GM12878 (cell line): ENCODE measurements at regions not wholly inside any gene's neighbourhood (a gene's known extent, or its start where the extent isn't known, plus 50 kb on each side); places are given as distances from the start of the nearest gene placed in this dataset.

Experiments used
- BACH1 ChIP-seq: fragments of 450-650 bp; IDR thresholded peaks from 2 replicates; pipeline ENCODE4 v1.6.1; 2017; ENCODE audit warnings: mild to moderate bottlenecking, borderline replicate concordance
- EGR1 ChIP-seq, 2 experiments: IDR thresholded peaks; 1 replicate in 1 of 2; 2 replicates in 1 of 2; pipeline ENCODE4 v1.6.1; 2011 to 2012; ENCODE audit warnings: low read depth in 2 of 2, low read length in 2 of 2, borderline replicate concordance in 1 of 2, mild to moderate bottlenecking in 1 of 2, moderate library complexity in 1 of 2
- EZH2 ChIP-seq: IDR thresholded peaks from 2 replicates; pipeline ENCODE4 v1.6.1; 2012; ENCODE audit warnings: low read depth, mild to moderate bottlenecking, control low read depth, inconsistent platforms, low read length, borderline replicate concordance; ENCODE audit not compliant: control insufficient read depth
- FOS ChIP-seq: IDR thresholded peaks from 3 replicates; pipeline ENCODE4 v1.6.1; 2011; ENCODE audit warnings: borderline replicate concordance; ENCODE audit not compliant: insufficient read length; ENCODE audit errors: extremely low read depth
- FOXM1 ChIP-seq: IDR thresholded peaks from 2 replicates; pipeline ENCODE4 v1.6.1; 2012; ENCODE audit warnings: low read depth, mild to moderate bottlenecking, inconsistent platforms, low read length, moderate library complexity
- GABPA ChIP-seq: IDR thresholded peaks from 2 replicates; pipeline ENCODE4 v1.6.1; 2014; ENCODE audit warnings: antibody characterized with exemption, low read depth, mild to moderate bottlenecking, inconsistent platforms
- IKZF1 ChIP-seq: fragments of 450-650 bp; conservative IDR thresholded peaks from 2 replicates; pipeline ENCODE4 v1.6.1; 2017; ENCODE audit warnings: antibody characterized with exemption, mild to moderate bottlenecking
- KLF5 ChIP-seq: fragments of 450-650 bp; IDR thresholded peaks from 2 replicates; pipeline ENCODE4 v1.6.1; 2014; ENCODE audit warnings: mild to moderate bottlenecking; ENCODE audit not compliant: partially characterized antibody
- MTA2 ChIP-seq: fragments of 450-650 bp; IDR thresholded peaks from 2 replicates; pipeline ENCODE4 v1.6.1; 2016; ENCODE audit warnings: low read depth, mild to moderate bottlenecking, moderate library complexity
- PAX8 ChIP-seq: fragments of 450-650 bp; IDR thresholded peaks from 2 replicates; pipeline ENCODE4 v1.6.1; 2017; ENCODE audit warnings: mild to moderate bottlenecking, moderate library complexity
- POLR2AphosphoS5 ChIP-seq: IDR thresholded peaks from 2 replicates; pipeline ENCODE4 v1.6.1; 2011; ENCODE audit warnings: mild to moderate bottlenecking, low read length, inconsistent platforms
- RFX5 ChIP-seq: IDR thresholded peaks from 2 replicates; pipeline ENCODE4 v1.6.1; 2011; ENCODE audit warnings: low read depth, low read length, improper control_type of control experiment
- SKIL ChIP-seq: fragments of 450-650 bp; IDR thresholded peaks from 2 replicates; pipeline ENCODE4 v1.6.1; 2017; ENCODE audit warnings: mild to moderate bottlenecking, low read depth, inconsistent platforms; ENCODE audit not compliant: poor library complexity, severe bottlenecking
- STAT1 ChIP-seq: fragments of 450-650 bp; conservative IDR thresholded peaks from 2 replicates; pipeline ENCODE4 v1.6.1; 2014; ENCODE audit warnings: antibody characterized with exemption, mild to moderate bottlenecking
- SUZ12 ChIP-seq: fragments of 200-600 bp; sonication (generic); IDR thresholded peaks from one replicate; pipeline ENCODE4 v1.6.1; 2018; ENCODE audit warnings: antibody characterized with exemption, mild to moderate bottlenecking; ENCODE audit not compliant: unreplicated experiment
- TAF1 ChIP-seq: IDR thresholded peaks from 2 replicates; pipeline ENCODE4 v1.6.1; 2011; ENCODE audit warnings: mild to moderate bottlenecking, low read depth, low read length, borderline replicate concordance
- ZBTB4 ChIP-seq: fragments of 450-650 bp; formaldehyde crosslinking; IDR thresholded peaks from 2 replicates; pipeline ENCODE4 v1.4.0; 2022; ENCODE audit warnings: mild to moderate bottlenecking, moderate library complexity
- ZNF24 ChIP-seq: fragments of 450-650 bp; IDR thresholded peaks from 2 replicates; pipeline ENCODE4 v1.6.1; 2017; ENCODE audit warnings: antibody characterized with exemption, mild to moderate bottlenecking
- ZNF274 ChIP-seq: IDR thresholded peaks from one replicate; pipeline ENCODE4 v1.8.0; 2011; ENCODE audit not compliant: insufficient read length, insufficient read depth
- TF ChIP-seq, protein P1 (sequence below): IDR thresholded peaks from 2 replicates; pipeline ENCODE4 v1.6.1; 2011; ENCODE audit warnings: borderline replicate concordance, low read depth, mild to moderate bottlenecking, moderate library complexity, mixed read lengths, low read length; ENCODE audit not compliant: insufficient read depth; ENCODE audit errors: extremely low read length
- TF ChIP-seq, protein P2 (sequence below): fragments of 150-350 bp; IDR thresholded peaks from 2 replicates; pipeline ENCODE4 v1.6.1; 2014; ENCODE audit warnings: mild to moderate bottlenecking, low read depth, low read length

DNA sequence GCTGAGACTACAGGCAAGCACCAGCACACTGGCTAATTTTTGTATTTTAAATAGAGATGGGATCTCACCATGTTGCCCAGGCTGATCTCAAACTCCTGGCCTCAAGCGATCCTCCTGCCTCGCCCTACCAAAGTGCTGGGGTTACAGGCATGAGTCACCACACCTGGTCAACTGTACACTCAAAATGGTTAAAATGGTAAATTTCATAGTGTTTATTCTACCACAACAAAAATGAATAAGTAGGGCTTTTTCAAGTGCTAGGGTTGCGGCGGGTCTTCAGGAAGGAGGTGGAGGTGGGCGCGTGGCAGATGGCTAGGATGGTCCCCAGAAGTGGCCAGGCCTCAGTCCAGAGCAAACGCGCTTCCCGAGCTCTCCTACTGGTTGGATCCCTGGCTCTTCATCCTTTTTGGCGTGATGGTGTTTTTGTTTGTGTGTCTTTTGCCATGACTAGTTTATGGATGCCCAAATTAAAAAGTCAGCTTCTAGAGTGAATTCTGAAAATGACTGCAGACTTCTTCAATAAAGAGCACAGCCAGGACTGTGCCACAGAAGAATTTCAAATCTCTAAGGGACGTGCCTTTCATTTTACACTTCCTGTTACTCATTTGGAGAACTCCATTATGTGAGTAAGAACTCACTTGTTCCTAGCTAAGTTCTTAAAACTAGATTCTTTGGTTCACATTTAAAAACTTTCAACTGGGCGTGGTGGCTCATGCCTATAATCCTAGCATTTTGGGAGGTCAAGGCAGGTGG, 73.9 kb downstream of the TMEM130 start (continued):
- 0 out of 2 replicates have a peak, but pooled peaks have one; percentile 18 for TF ChIP-seq BACH1
- TF ChIP-seq POLR2AphosphoS5: no peak
- TF ChIP-seq STAT1: no peak
- no peak; the same call in 1 of the 2 replicates for TF ChIP-seq TAF1
- peak; percentile 35; the same call in 1 of the 2 replicates for TF ChIP-seq GABPA
- peak; percentile 60; the same call in 1 of the 2 replicates for TF ChIP-seq MTA2
- TF ChIP-seq EGR1 (IDR thresholded peaks at IDR 0.05; ENCODE audit: borderline replicate concordance in 1 of 2, low read depth in 2 of 2, low read length in 2 of 2): no peak
- no peak for TF ChIP-seq PAX8
- TF ChIP-seq, protein P1, sequence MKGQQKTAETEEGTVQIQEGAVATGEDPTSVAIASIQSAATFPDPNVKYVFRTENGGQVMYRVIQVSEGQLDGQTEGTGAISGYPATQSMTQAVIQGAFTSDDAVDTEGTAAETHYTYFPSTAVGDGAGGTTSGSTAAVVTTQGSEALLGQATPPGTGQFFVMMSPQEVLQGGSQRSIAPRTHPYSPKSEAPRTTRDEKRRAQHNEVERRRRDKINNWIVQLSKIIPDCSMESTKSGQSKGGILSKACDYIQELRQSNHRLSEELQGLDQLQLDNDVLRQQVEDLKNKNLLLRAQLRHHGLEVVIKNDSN: no peak
- TF ChIP-seq SKIL: peak; percentile 76
- TF ChIP-seq ZNF24: 0 out of 2 replicates have a peak, but pooled peaks have one; percentile 56
- TF ChIP-seq KLF5: no peak
- no peak for TF ChIP-seq FOS
- no peak for TF ChIP-seq RFX5
- peak; percentile 41; the same call in 1 of the 2 replicates for TF ChIP-seq FOXM1
- TF ChIP-seq, protein P2, sequence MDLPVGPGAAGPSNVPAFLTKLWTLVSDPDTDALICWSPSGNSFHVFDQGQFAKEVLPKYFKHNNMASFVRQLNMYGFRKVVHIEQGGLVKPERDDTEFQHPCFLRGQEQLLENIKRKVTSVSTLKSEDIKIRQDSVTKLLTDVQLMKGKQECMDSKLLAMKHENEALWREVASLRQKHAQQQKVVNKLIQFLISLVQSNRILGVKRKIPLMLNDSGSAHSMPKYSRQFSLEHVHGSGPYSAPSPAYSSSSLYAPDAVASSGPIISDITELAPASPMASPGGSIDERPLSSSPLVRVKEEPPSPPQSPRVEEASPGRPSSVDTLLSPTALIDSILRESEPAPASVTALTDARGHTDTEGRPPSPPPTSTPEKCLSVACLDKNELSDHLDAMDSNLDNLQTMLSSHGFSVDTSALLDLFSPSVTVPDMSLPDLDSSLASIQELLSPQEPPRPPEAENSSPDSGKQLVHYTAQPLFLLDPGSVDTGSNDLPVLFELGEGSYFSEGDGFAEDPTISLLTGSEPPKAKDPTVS: no peak
- no peak for TF ChIP-seq SUZ12
- no peak; the same call in none of the 2 replicates for TF ChIP-seq IKZF1
- TF ChIP-seq EZH2: no peak
- TF ChIP-seq ZBTB4 (CRISPR knock-in tag): no peak
- TF ChIP-seq ZNF274: no peak
